H9 (cell line): ENCODE measurements at regions not wholly inside any gene's neighbourhood (a gene's known extent, or its start where the extent isn't known, plus 50 kb on each side); places are given as distances from the start of the nearest gene placed in this dataset.

Experiments used
- DNase-seq: peaks from one replicate; pipeline ENCODE4 v3.0.0-alpha.2; 2017
- H2AFZ ChIP-seq: one replicate; pipeline ENCODE4 v1.6.1; 2013; ENCODE audit warnings: mild to moderate bottlenecking, low read length, control low read depth, moderate library complexity
- H2AK5ac ChIP-seq: 2 replicates; pipeline ENCODE4 v1.6.1; 2013; ENCODE audit warnings: low read length, control low read depth, mixed read lengths; ENCODE audit not compliant: insufficient read length
- H2BK120ac ChIP-seq: one replicate; pipeline ENCODE4 v1.6.1; 2013; ENCODE audit warnings: low read depth, mild to moderate bottlenecking, low read length, control low read depth, inconsistent platforms; ENCODE audit not compliant: poor library complexity, severe bottlenecking
- H2BK12ac ChIP-seq: 2 replicates; pipeline ENCODE4 v1.6.1; 2013; ENCODE audit warnings: low read length, control low read depth, mixed read lengths, low read depth; ENCODE audit not compliant: insufficient read length
- H2BK15ac ChIP-seq: 2 replicates; pipeline ENCODE4 v1.6.1; 2013; ENCODE audit warnings: low read depth, low read length, control low read depth
- H2BK20ac ChIP-seq: one replicate; pipeline ENCODE4 v1.6.1; 2013; ENCODE audit warnings: low read depth, mild to moderate bottlenecking, low read length, control low read depth, inconsistent platforms; ENCODE audit not compliant: poor library complexity, severe bottlenecking
- H2BK5ac ChIP-seq: 2 replicates; pipeline ENCODE4 v1.6.1; 2013; ENCODE audit warnings: low read length, control low read depth, mixed read lengths; ENCODE audit not compliant: insufficient read length
- H3K14ac ChIP-seq: 2 replicates; pipeline ENCODE4 v1.6.1; 2013; ENCODE audit warnings: low read length, control low read depth; ENCODE audit not compliant: insufficient read depth
- H3K18ac ChIP-seq: 2 replicates; pipeline ENCODE4 v1.6.1; 2013; ENCODE audit warnings: low read depth, mild to moderate bottlenecking, mixed read lengths, low read length, control low read depth; ENCODE audit not compliant: insufficient read length
- H3K23ac ChIP-seq: 2 replicates; pipeline ENCODE4 v1.6.1; 2013; ENCODE audit warnings: low read length, control low read depth, mixed read lengths, low read depth; ENCODE audit not compliant: insufficient read length
- H3K23me2 ChIP-seq: 2 replicates; pipeline ENCODE4 v1.6.1; 2013; ENCODE audit warnings: low read depth, mild to moderate bottlenecking, mixed read lengths, low read length, control low read depth; ENCODE audit not compliant: insufficient read length, poor library complexity, severe bottlenecking
- H3K27ac ChIP-seq: 2 replicates; pipeline ENCODE4 v1.5.1; 2013; ENCODE audit warnings: low read length, control low read depth, mixed read lengths, low read depth; ENCODE audit not compliant: insufficient read length
- H3K27me3 ChIP-seq: 2 replicates; pipeline ENCODE4 v1.6.1; 2013; ENCODE audit warnings: low read length, control low read depth, inconsistent platforms; ENCODE audit not compliant: insufficient read depth
- H3K4ac ChIP-seq: 2 replicates; pipeline ENCODE4 v1.6.1; 2013; ENCODE audit warnings: low read depth, mild to moderate bottlenecking, control low read depth, inconsistent platforms, low read length, moderate library complexity
- H3K4me1 ChIP-seq: 2 replicates; pipeline ENCODE4 v1.6.1; 2013; ENCODE audit warnings: low read length, control low read depth, inconsistent platforms; ENCODE audit not compliant: insufficient read depth
- H3K4me2 ChIP-seq: 2 replicates; pipeline ENCODE4 v1.6.1; 2013; ENCODE audit warnings: low read length, control low read depth, mixed read lengths; ENCODE audit not compliant: insufficient read length, insufficient read depth
- H3K56ac ChIP-seq: 2 replicates; pipeline ENCODE4 v1.6.1; 2013; ENCODE audit warnings: low read depth, mild to moderate bottlenecking, mixed read lengths, low read length, control low read depth; ENCODE audit not compliant: insufficient read length
- H3K79me1 ChIP-seq: 2 replicates; pipeline ENCODE4 v1.6.1; 2013; ENCODE audit warnings: low read depth, mild to moderate bottlenecking, moderate library complexity, low read length, control low read depth, inconsistent platforms; ENCODE audit not compliant: insufficient read depth, poor library complexity, severe bottlenecking
- H3K79me2 ChIP-seq: 2 replicates; pipeline ENCODE4 v1.6.1; 2013; ENCODE audit warnings: low read length, control low read depth, inconsistent platforms; ENCODE audit not compliant: insufficient read depth
- H3K9ac ChIP-seq: 2 replicates; pipeline ENCODE4 v1.6.1; 2013; ENCODE audit warnings: low read length, control low read depth, mixed read lengths; ENCODE audit not compliant: insufficient read length; ENCODE audit errors: extremely low read depth
- H3K9me3 ChIP-seq: one replicate; pipeline ENCODE4 v1.6.1; 2013; ENCODE audit warnings: low read depth, low read length, inconsistent platforms; ENCODE audit not compliant: control insufficient read depth
- H3T11ph ChIP-seq: one replicate; pipeline ENCODE4 v1.6.1; 2013; ENCODE audit warnings: mild to moderate bottlenecking, low read length, control low read depth, inconsistent platforms
- H4K20me1 ChIP-seq: one replicate; pipeline ENCODE4 v1.6.1; 2013; ENCODE audit not compliant: control insufficient read depth, insufficient read length, insufficient read depth
- H4K5ac ChIP-seq: 2 replicates; pipeline ENCODE4 v1.6.1; 2013; ENCODE audit warnings: low read depth, mild to moderate bottlenecking, mixed read lengths, low read length, control low read depth; ENCODE audit not compliant: insufficient read length
- H4K8ac ChIP-seq: replicated peaks from 2 replicates; pipeline ENCODE4 v1.6.1; 2013; ENCODE audit warnings: low read length, control low read depth, mixed read lengths, low read depth; ENCODE audit not compliant: insufficient read length
- H4K91ac ChIP-seq: 2 replicates; pipeline ENCODE4 v1.6.1; 2013; ENCODE audit warnings: low read depth, mild to moderate bottlenecking, moderate library complexity, mixed read lengths, low read length, control low read depth; ENCODE audit not compliant: insufficient read length
- H3K27ac Mint-ChIP-seq, 3 experiments: 2 replicates in 2 of 3; 3 replicates in 1 of 3; pipeline ENCODE4 v1.8.0; 2020 to 2021; ENCODE audit warnings: mixed read lengths in 3 of 3, mild to moderate bottlenecking in 1 of 3, moderate library complexity in 1 of 3
- H3K27me3 Mint-ChIP-seq: 2 replicates; pipeline ENCODE4 v1.8.0; 2021; ENCODE audit warnings: low read depth, mild to moderate bottlenecking, moderate library complexity, mixed read lengths
- H3K36me3 Mint-ChIP-seq, 3 experiments: 2 replicates in 2 of 3; 3 replicates in 1 of 3; pipeline ENCODE4 v1.8.0; 2020 to 2021; ENCODE audit warnings: low read depth in 3 of 3, mixed read lengths in 3 of 3; ENCODE audit not compliant: insufficient read depth in 1 of 3
- H3K4me1 Mint-ChIP-seq, 2 experiments: 2 replicates each; pipeline ENCODE4 v1.8.0; 2020; ENCODE audit warnings: mixed read lengths in 2 of 2
- H3K4me3 Mint-ChIP-seq, 2 experiments: 2 replicates in 1 of 2; 3 replicates in 1 of 2; pipeline ENCODE4 v1.8.0; 2020 to 2021; ENCODE audit warnings: mild to moderate bottlenecking in 2 of 2, mixed read lengths in 2 of 2, moderate library complexity in 1 of 2
- H3K9me3 Mint-ChIP-seq, 2 experiments: 2 replicates in 1 of 2; 3 replicates in 1 of 2; pipeline ENCODE4 v1.8.0; 2020; ENCODE audit warnings: mild to moderate bottlenecking in 2 of 2, mixed read lengths in 2 of 2, moderate library complexity in 1 of 2
- WGBS: extraction: QIAGEN DNeasy Blood & Tissue Kit; methylation state at CpG from one replicate; pipeline ENCODE4 v1.1.7; 2013; ENCODE audit warnings: missing lambda C conversion rate, low lambda C conversion rate, mixed read lengths; ENCODE audit not compliant: insufficient read length; ENCODE audit errors: extremely low coverage; 5-methylcytosine and 5-hydroxymethylcytosine counted together
- TF ChIP-seq, protein P1 (sequence below): fragments of 200-600 bp; sonication (generic); conservative IDR thresholded peaks from 3 replicates; pipeline ENCODE4 v1.8.0; 2021; ENCODE audit warnings: antibody characterized with exemption, mild to moderate bottlenecking

DNA sequence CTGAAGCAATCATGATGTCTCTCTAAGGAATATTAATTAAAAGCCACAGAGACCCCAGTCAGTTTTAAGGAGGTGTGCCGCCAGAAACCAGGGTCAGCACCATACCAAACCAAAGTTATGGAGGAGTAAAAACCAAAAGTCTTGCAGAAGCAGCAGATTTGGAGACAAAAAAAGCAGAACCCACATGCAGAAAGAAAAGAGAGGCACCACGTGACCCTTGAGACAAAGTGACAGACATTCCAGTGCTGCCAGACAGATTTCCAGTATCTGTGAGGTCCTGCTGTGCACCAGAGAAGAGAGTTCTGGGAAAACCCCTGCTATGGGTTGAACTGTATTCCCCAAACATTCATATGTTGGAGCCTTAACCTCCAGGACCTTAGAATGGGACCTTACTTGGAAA lies 59.7 kb downstream of the CAPZA3 start:
- H3K14ac ChIP-seq: no peak overlapping the region
- H4K20me1 ChIP-seq: no peaks in the 10 kb centered on the region
- H3K23me2 ChIP-seq: no peaks in the 10 kb centered on the region
- H3T11ph ChIP-seq: no peak overlapping the region
- no peak overlapping the region for H2BK15ac ChIP-seq
- no peak overlapping the region for H3K9ac ChIP-seq
- no peak overlapping the region for H3K4me2 ChIP-seq
- TF ChIP-seq, protein P1, sequence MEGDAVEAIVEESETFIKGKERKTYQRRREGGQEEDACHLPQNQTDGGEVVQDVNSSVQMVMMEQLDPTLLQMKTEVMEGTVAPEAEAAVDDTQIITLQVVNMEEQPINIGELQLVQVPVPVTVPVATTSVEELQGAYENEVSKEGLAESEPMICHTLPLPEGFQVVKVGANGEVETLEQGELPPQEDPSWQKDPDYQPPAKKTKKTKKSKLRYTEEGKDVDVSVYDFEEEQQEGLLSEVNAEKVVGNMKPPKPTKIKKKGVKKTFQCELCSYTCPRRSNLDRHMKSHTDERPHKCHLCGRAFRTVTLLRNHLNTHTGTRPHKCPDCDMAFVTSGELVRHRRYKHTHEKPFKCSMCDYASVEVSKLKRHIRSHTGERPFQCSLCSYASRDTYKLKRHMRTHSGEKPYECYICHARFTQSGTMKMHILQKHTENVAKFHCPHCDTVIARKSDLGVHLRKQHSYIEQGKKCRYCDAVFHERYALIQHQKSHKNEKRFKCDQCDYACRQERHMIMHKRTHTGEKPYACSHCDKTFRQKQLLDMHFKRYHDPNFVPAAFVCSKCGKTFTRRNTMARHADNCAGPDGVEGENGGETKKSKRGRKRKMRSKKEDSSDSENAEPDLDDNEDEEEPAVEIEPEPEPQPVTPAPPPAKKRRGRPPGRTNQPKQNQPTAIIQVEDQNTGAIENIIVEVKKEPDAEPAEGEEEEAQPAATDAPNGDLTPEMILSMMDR: no peak
- no peak overlapping the region for H2AFZ ChIP-seq
- H3K56ac ChIP-seq: no peak overlapping the region
- no peak overlapping the region for H2BK20ac ChIP-seq
- no peak overlapping the region for H3K27ac ChIP-seq
- no peak overlapping the region for H4K5ac ChIP-seq
- no peak overlapping the region for H3K4ac ChIP-seq
- no peaks in the 10 kb centered on the region for H3K79me1 ChIP-seq
- H4K91ac ChIP-seq: no peak overlapping the region
- no peaks in the 10 kb centered on the region for H3K79me2 ChIP-seq
- Mint-ChIP-seq H3K27ac (peak overlapping the region in 1 of 3 experiments; percentile 82; a peak in 1 of 7 replicates), H3K27me3 (no peaks in the 10 kb centered on the region), H3K36me3 (no peaks in the 10 kb centered on the region; a peak in 1 of 7 replicates), H3K4me3 (no peak overlapping the region), H3K9me3 (no peaks in the 10 kb centered on the region; a peak in 2 of 5 replicates), H3K4me1 (peaks cover 9 to 13% of the 10 kb centered on the region in 2 experiments)
- no peak overlapping the region for H2AK5ac ChIP-seq
- no peak overlapping the region for H2BK12ac ChIP-seq
- WGBS: no CpG with 5 or more reads among the region's 2 CpGs
- H3K23ac ChIP-seq: no peak overlapping the region
- no peak for DNase-seq
- no peaks in the 10 kb centered on the region for H3K27me3 ChIP-seq
- no peak overlapping the region for H4K8ac ChIP-seq
- no peak overlapping the region for H2BK5ac ChIP-seq
- no peak overlapping the region for H3K18ac ChIP-seq
- no peaks in the 10 kb centered on the region for H3K4me1 ChIP-seq
- H2BK120ac ChIP-seq: no peak overlapping the region
- no peaks in the 10 kb centered on the region for H3K9me3 ChIP-seq
